Mesendoderm (in vitro differentiated cells): ENCODE measurements at regions not wholly inside any gene's neighbourhood (a gene's known extent, or its start where the extent isn't known, plus 50 kb on each side); places are given as distances from the start of the nearest gene placed in this dataset.

ENCODE experiments used
- DNase-seq: peaks from one replicate; pipeline ENCODE4 v3.0.0; 2013
- H2AK5ac ChIP-seq: 2 replicates; pipeline ENCODE4 v1.6.1; 2013; ENCODE audit warnings: low read length, inconsistent platforms
- H2BK120ac ChIP-seq: 2 replicates; pipeline ENCODE4 v1.6.1; 2013; ENCODE audit warnings: low read depth, mild to moderate bottlenecking, low read length, moderate library complexity, mixed read lengths
- H2BK15ac ChIP-seq: replicated peaks from 2 replicates; pipeline ENCODE4 v1.6.1; 2013; ENCODE audit warnings: low read depth, mild to moderate bottlenecking, moderate library complexity
- H2BK5ac ChIP-seq: 2 replicates; pipeline ENCODE4 v1.6.1; 2013; ENCODE audit warnings: low read length, inconsistent platforms
- H3K18ac ChIP-seq: 2 replicates; pipeline ENCODE4 v1.6.1; 2013; ENCODE audit warnings: mild to moderate bottlenecking, low read length, mixed read lengths
- H3K23ac ChIP-seq: one replicate; pipeline ENCODE4 v1.6.1; 2013; ENCODE audit warnings: low read length
- H3K27ac ChIP-seq: 2 replicates; pipeline ENCODE4 v1.5.1; 2013; ENCODE audit warnings: low read depth, mild to moderate bottlenecking, inconsistent platforms, low read length, moderate library complexity
- H3K27me3 ChIP-seq: 2 replicates; pipeline ENCODE4 v1.6.1; 2013; ENCODE audit warnings: low read length, control low read depth, mild to moderate bottlenecking, inconsistent platforms; ENCODE audit not compliant: insufficient read depth, poor library complexity
- H3K36me3 ChIP-seq: 2 replicates; pipeline ENCODE4 v1.6.1; 2013; ENCODE audit warnings: low read length, inconsistent platforms; ENCODE audit not compliant: control insufficient read depth, insufficient read depth
- H3K4ac ChIP-seq: one replicate; pipeline ENCODE4 v1.6.1; 2013; ENCODE audit warnings: low read depth, mild to moderate bottlenecking, low read length, moderate library complexity
- H3K4me1 ChIP-seq: 2 replicates; pipeline ENCODE4 v1.6.1; 2013; ENCODE audit warnings: low read depth, low read length, inconsistent platforms; ENCODE audit not compliant: control insufficient read depth
- H3K4me2 ChIP-seq: 2 replicates; pipeline ENCODE4 v1.6.1; 2013; ENCODE audit warnings: low read length
- H3K4me3 ChIP-seq: 2 replicates; pipeline ENCODE4 v1.5.1; 2013; ENCODE audit warnings: mild to moderate bottlenecking, low read length
- H3K56ac ChIP-seq: one replicate; pipeline ENCODE4 v1.6.1; 2013; ENCODE audit warnings: low read length
- H3K79me1 ChIP-seq: 2 replicates; pipeline ENCODE4 v1.6.1; 2013; ENCODE audit warnings: low read length, inconsistent platforms
- H3K79me2 ChIP-seq: 2 replicates; pipeline ENCODE4 v1.6.1; 2013; ENCODE audit warnings: mild to moderate bottlenecking, low read length; ENCODE audit not compliant: control insufficient read depth, insufficient read depth
- H3K9ac ChIP-seq: 2 replicates; pipeline ENCODE4 v1.6.1; 2013; ENCODE audit warnings: low read length, inconsistent platforms
- H4K5ac ChIP-seq: one replicate; pipeline ENCODE4 v1.6.1; 2013; ENCODE audit warnings: low read length
- H4K8ac ChIP-seq: one replicate; pipeline ENCODE4 v1.6.1; 2013; ENCODE audit warnings: low read depth, mild to moderate bottlenecking, control low read depth, low read length, moderate library complexity
- WGBS: extraction: QIAGEN DNeasy Blood & Tissue Kit; methylation state at CpG from one replicate; pipeline ENCODE4 v1.1.7; 2013; ENCODE audit warnings: low lambda C conversion rate, missing lambda C conversion rate; ENCODE audit not compliant: insufficient coverage; ENCODE audit errors: extremely low coverage; 5-methylcytosine and 5-hydroxymethylcytosine counted together

DNA sequence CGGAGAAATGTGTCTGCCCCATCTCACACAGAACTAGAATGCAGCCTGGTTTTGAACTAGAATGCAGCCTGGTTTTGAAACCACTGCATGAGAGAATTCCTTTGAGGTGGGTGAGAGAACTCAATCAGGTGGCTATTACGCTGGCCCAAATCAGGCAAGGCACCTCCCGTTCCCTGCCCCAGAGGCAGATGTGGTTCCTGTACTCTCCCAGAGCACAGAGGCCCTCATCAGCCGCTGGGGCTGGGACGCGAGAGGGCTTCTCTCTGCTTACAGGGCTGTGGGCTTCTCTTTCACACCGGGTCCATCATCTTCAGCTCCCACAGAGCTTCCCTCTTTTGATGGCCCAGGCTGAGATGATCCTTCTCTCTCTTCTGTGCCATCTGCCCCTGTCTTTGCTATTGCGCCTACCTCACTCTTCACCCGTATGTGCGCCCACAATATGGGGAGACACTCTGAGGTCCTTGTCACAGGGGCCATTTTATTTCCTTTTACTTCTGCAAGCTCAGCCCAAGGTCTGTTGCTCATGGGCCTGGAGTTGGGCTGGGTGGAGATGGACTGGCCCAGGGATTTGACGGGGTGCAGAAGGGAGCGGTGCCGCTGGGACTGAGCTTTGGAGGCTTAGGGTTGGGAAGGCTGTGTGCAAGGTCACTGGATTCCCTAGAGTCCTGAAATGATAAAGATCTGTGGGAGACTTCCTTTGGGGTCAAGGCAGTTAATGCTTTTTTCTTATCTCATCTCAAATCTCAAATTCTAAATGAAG, 84.4 kb upstream of the HS6ST1 start:
- Histone ChIP-seq H4K5ac (no peak overlapping the region), H3K36me3 (no peaks in the 10 kb centered on the region), H2BK120ac (no peak overlapping the region), H2BK15ac (no peak overlapping the region), H3K27me3 (no peaks in the 10 kb centered on the region), H3K9ac (no peak overlapping the region), H2BK5ac (peak overlapping the region; percentile 18), H3K4me2 (no peak overlapping the region), H3K27ac (no peak overlapping the region), H3K4me3 (no peak overlapping the region), H3K79me2 (no peaks in the 10 kb centered on the region), H3K56ac (peak overlapping the region; percentile 2), H3K18ac (no peak overlapping the region), H2AK5ac (no peak overlapping the region), H3K4ac (no peak overlapping the region), H3K4me1 (peaks cover 12% of the 10 kb centered on the region), H3K79me1 (no peaks in the 10 kb centered on the region), H4K8ac (no peak overlapping the region), H3K23ac (no peak overlapping the region)
- WGBS: no CpG with 5 or more reads among the region's 13 CpGs
- DNase-seq: no peak

DNA sequence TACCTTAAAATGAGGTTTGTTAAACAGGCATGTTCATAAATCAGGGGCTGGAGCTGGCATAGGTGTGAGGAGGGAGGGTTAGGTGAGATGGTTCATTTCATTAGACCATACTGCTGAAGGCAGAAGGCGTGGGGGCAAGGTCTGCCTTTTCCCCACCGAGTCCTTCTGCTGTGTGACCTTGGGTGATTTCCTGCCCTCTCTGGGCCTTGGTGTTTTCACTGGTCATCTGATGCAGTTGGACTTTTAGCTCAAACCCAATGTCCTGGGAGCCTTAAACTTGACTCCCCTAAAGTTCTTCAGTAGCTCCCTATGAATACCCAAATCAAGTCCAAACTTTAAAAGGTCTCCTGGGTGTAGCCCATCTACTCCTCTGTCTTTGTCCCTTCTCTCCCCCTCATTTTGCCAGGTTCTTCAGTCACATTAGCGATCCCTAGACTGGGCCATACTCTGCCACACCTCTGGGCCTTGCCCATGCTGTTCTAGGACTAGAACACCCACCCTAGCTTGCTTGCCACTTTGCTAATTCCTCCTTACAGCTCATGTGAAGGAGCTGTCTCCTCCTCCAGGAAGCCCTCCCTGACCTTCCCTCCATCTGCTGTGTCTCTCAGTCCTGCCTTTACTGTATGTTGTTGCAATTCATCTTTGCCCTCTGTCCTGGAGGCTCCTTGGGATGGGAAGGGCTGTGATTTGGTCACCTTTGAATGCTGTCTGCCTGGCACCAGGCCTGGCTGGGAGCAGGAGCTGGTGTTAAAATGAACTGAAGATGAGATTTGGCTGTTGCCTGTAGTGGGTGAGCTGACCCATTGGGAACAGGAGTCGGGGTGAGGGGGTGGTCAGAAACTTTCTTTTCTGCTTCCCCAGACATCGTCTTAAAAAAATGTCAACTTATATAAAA, 85.4 kb upstream of the HS6ST1 start:
- Histone ChIP-seq H3K36me3 (no peaks in the 10 kb centered on the region), H2BK15ac (no peak overlapping the region), H3K4me2 (no peak overlapping the region), H3K4ac (no peak overlapping the region), H3K23ac (no peak overlapping the region), H3K79me1 (no peaks in the 10 kb centered on the region), H3K27me3 (no peaks in the 10 kb centered on the region), H4K5ac (no peak overlapping the region), H3K4me3 (no peak overlapping the region), H3K4me1 (peaks cover 16% of the 10 kb centered on the region), H3K56ac (peak overlapping the region; percentile 17), H2BK5ac (no peak overlapping the region), H3K79me2 (no peaks in the 10 kb centered on the region), H4K8ac (no peak overlapping the region), H2AK5ac (peak overlapping the region; percentile 89), H3K9ac (no peak overlapping the region), H3K27ac (no peak overlapping the region), H3K18ac (no peak overlapping the region), H2BK120ac (no peak overlapping the region)
- no peak for DNase-seq
- no CpG with 5 or more reads among the region's 5 CpGs for WGBS

DNA sequence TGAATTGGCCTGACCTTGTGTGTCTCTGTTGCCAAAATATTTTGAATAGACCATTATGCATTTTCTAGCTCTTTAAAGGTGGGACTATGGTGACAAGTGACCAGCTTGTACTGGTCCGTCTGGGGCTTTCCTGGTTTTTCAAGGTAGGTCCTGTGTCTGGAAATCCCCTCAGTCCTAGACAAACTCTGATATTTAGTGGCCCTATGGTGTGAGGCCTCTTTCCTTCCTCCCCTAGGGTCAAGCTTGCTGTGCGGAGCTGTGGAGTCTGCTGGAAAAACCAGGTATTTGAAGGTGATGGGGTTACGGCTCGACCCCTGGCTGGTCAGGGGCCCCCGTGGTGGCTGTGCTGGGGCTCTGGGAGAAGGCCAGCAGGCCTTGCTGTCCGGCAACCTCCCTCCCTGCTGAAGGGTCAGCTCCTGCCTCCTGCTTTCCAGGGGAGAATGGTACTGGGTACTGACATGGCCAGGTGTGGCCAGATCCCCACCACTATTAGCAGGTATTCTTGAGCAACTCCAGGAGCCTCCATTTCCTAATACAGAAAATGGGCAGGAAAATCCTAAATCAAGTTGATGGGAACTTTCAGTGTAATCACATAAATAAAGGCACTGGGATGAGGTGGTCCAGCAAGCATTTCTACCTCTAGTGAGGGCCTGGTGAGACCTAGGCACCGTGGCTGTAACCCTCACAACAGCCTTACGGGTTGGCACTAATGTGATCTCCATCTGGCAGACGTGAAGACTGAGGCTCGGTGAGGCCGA, 86.2 kb upstream of the HS6ST1 start:
- no peak for DNase-seq
- Histone ChIP-seq H3K4ac (no peak overlapping the region), H3K79me1 (no peaks in the 10 kb centered on the region), H3K23ac (no peak overlapping the region), H2AK5ac (no peak overlapping the region), H3K79me2 (no peaks in the 10 kb centered on the region), H4K5ac (no peak overlapping the region), H3K4me3 (no peak overlapping the region), H3K36me3 (no peaks in the 10 kb centered on the region), H2BK120ac (no peak overlapping the region), H3K9ac (no peak overlapping the region), H3K4me2 (no peak overlapping the region), H3K27me3 (no peaks in the 10 kb centered on the region), H3K56ac (peak overlapping the region; percentile 5), H2BK15ac (no peak overlapping the region), H3K4me1 (peaks cover 16% of the 10 kb centered on the region), H4K8ac (no peak overlapping the region), H3K27ac (no peak overlapping the region), H2BK5ac (no peak overlapping the region), H3K18ac (peak overlapping the region; percentile 46)
- no CpG with 5 or more reads among the region's 11 CpGs for WGBS

DNA sequence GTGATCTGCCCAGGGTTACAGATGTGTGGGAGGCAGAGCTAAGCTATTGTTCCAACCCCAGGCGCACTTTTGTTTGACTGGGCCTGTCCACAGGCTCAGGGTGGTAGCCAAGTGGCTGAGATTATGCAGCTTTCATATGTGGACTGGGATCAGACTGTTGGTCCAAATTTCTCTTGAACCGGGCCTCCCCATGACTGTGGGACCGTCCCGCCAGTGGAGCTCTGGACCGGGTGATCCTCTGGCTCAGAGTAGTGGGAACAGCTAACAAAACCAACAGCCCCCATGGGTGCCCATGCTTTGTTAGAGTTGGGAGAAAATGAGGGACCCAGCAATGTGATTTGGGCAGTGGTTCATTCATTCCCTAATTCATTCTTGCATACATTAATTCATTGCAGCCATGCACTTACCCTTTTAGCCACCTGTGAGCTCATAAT, 86.8 kb upstream of the HS6ST1 start:
- DNase-seq: no peak
- Histone ChIP-seq H3K9ac (no peak overlapping the region), H2BK5ac (no peak overlapping the region), H2BK15ac (no peak overlapping the region), H3K18ac (no peak overlapping the region), H3K36me3 (no peaks in the 10 kb centered on the region), H4K8ac (no peak overlapping the region), H2AK5ac (no peak overlapping the region), H3K79me2 (no peaks in the 10 kb centered on the region), H3K56ac (peak overlapping the region; percentile 68), H2BK120ac (no peak overlapping the region), H3K4me3 (no peak overlapping the region), H3K27ac (no peak overlapping the region), H3K4me1 (peaks cover 16% of the 10 kb centered on the region), H3K4me2 (no peak overlapping the region), H3K79me1 (no peaks in the 10 kb centered on the region), H4K5ac (no peak overlapping the region), H3K4ac (no peak overlapping the region), H3K27me3 (no peaks in the 10 kb centered on the region), H3K23ac (no peak overlapping the region)
- WGBS: no CpG with 5 or more reads among the region's 5 CpGs

DNA sequence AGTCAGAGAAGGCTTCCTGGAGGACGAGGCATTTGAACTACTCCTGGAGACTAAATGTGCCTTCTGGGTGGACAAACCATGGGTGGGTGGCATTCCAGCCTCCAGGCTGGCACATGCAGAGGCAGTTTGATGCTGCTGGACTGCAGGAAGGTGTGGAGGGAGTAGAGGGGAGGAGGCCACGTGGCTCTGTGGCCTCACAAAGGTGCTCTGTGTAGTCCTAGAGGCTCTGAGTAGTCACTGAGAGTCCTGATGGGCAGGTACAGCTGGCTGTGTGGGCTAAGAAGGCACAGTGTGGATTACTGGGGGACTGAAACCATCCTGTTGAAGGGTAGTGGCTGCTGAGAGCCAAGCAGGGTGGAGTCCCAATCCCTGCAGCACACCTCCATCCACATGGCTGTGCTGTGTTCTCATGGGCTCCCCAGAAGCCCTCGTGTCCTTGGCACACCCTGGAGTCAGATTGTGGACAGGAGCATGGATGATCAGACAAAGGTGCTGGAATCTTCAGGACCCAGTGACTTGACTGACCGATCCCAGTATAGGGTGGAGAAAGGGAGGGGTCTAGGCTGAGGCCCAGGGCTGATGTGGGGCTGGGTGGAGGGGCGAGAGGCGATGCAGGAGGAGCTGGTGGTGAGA, 87.4 kb upstream of the HS6ST1 start:
- H3K9ac ChIP-seq: no peak overlapping the region
- H3K4me1 ChIP-seq: peaks cover 16% of the 10 kb centered on the region
- no peaks in the 10 kb centered on the region for H3K79me2 ChIP-seq
- H3K27ac ChIP-seq: no peak overlapping the region
- H2BK5ac ChIP-seq: peak overlapping the region; percentile 42
- H3K4me2 ChIP-seq: no peak overlapping the region
- no peaks in the 10 kb centered on the region for H3K79me1 ChIP-seq
- H3K4ac ChIP-seq: no peak overlapping the region
- H4K5ac ChIP-seq: no peak overlapping the region
- no peak overlapping the region for H2BK15ac ChIP-seq
- H3K18ac ChIP-seq: no peak overlapping the region
- DNase-seq: no peak
- H2AK5ac ChIP-seq: peak overlapping the region; percentile 93
- no peak overlapping the region for H3K23ac ChIP-seq
- no peak overlapping the region for H4K8ac ChIP-seq
- no peaks in the 10 kb centered on the region for H3K36me3 ChIP-seq
- no peak overlapping the region for H2BK120ac ChIP-seq
- H3K4me3 ChIP-seq: no peak overlapping the region
- H3K27me3 ChIP-seq: no peaks in the 10 kb centered on the region
- peak overlapping the region; percentile 68 for H3K56ac ChIP-seq
- WGBS: no CpG with 5 or more reads among the region's 6 CpGs
